H1 (cell line): ENCODE measurements at regions not wholly inside any gene's neighbourhood (a gene's known extent, or its start where the extent isn't known, plus 50 kb on each side); places are given as distances from the start of the nearest gene placed in this dataset.

ENCODE experiments used
- CTCF ChIA-PET: fragments of 300-600 bp; sonication (Branson Sonifier 250); formaldehyde crosslinking; loops from one replicate; lab custom pipeline; 2021; ENCODE audit not compliant: partially characterized antibody; lab: Charles Lee
- POLR2A ChIA-PET: fragments of 300-600 bp; sonication (Branson Sonifier 250); formaldehyde crosslinking; loops from one replicate; lab custom pipeline; 2021; ENCODE audit warnings: inconsistent platforms; ENCODE audit not compliant: partially characterized antibody; lab: Charles Lee
- DNase-seq, 2 experiments: peaks; one replicate each; pipeline versions ENCODE4 v3.0.0 to v3.0.0-alpha.2; 2010 to 2022; ENCODE audit warnings: low spot score in 2 of 2, low read depth in 1 of 2, mixed read lengths in 1 of 2
- FAIRE-seq: peaks from 2 replicates; lab custom pipeline; 2011; peaks lifted over from hg19 to GRCh38; lab: Jason Lieb, UNC
- H2AFZ ChIP-seq: 2 replicates; pipeline ENCODE4 v1.8.1; 2012; ENCODE audit warnings: low read length, inconsistent platforms
- H2AK5ac ChIP-seq: 2 replicates; pipeline ENCODE4 v1.6.1; 2013; ENCODE audit warnings: low read depth, low read length
- H2BK120ac ChIP-seq: replicated peaks from 2 replicates; pipeline ENCODE3; 2013; ENCODE audit warnings: low read depth, low read length, inconsistent platforms
- H2BK12ac ChIP-seq: 2 replicates; pipeline ENCODE4 v1.6.1; 2013; ENCODE audit warnings: low read depth, low read length
- H2BK15ac ChIP-seq: 2 replicates; pipeline ENCODE4 v1.6.1; 2013; ENCODE audit warnings: low read length
- H2BK20ac ChIP-seq: 2 replicates; pipeline ENCODE4 v1.6.1; 2013; ENCODE audit warnings: low read length
- H2BK5ac ChIP-seq: 2 replicates; pipeline ENCODE4 v1.6.1; 2013; ENCODE audit warnings: low read depth, low read length
- H3K14ac ChIP-seq: 2 replicates; pipeline ENCODE4 v1.6.1; 2013; ENCODE audit warnings: inconsistent platforms; ENCODE audit not compliant: insufficient read length
- H3K18ac ChIP-seq: 2 replicates; pipeline ENCODE4 v1.6.1; 2013; ENCODE audit warnings: low read length; ENCODE audit errors: extremely low read depth
- H3K23ac ChIP-seq: 2 replicates; pipeline ENCODE4 v1.6.1; 2013; ENCODE audit warnings: inconsistent platforms; ENCODE audit not compliant: insufficient read length
- H3K23me2 ChIP-seq: 2 replicates; pipeline ENCODE4 v1.6.1; 2013; ENCODE audit warnings: low read depth, low read length
- H3K27ac ChIP-seq: 2 replicates; pipeline ENCODE4 v1.6.1; 2011; ENCODE audit warnings: low read depth, low read length, inconsistent platforms
- H3K27me3 ChIP-seq, 4 experiments: replicated peaks in 1 of 4; 1 replicate in 1 of 4; 2 replicates in 3 of 4; pipeline versions ENCODE4 v1.6.1 to v1.8.1; 2011 to 2013; ENCODE audit warnings: low read length in 3 of 4, mild to moderate bottlenecking in 3 of 4, inconsistent platforms in 2 of 4, mixed read lengths in 2 of 4, moderate library complexity in 1 of 4; ENCODE audit not compliant: control insufficient read depth in 3 of 4, insufficient read depth in 3 of 4; ENCODE audit errors: extremely low read depth in 1 of 4
- H3K36me3 ChIP-seq, 4 experiments: 2 replicates each; pipeline versions ENCODE4 v1.6.1 to v1.8.1; 2011 to 2013; ENCODE audit warnings: mild to moderate bottlenecking in 4 of 4, low read length in 3 of 4, moderate library complexity in 2 of 4, control low read depth in 1 of 4, inconsistent platforms in 1 of 4; ENCODE audit not compliant: insufficient read depth in 4 of 4, control insufficient read depth in 2 of 4
- H3K4ac ChIP-seq: replicated peaks from 2 replicates; pipeline ENCODE3; 2013; ENCODE audit warnings: low read length, low read depth, mixed read lengths, inconsistent platforms; ENCODE audit not compliant: insufficient read length
- H3K4me1 ChIP-seq, 4 experiments: replicated peaks in 1 of 4; 1 replicate in 1 of 4; 2 replicates in 3 of 4; pipeline versions ENCODE4 v1.6.1 to v1.8.1; 2011 to 2013; ENCODE audit warnings: low read length in 3 of 4, inconsistent platforms in 2 of 4, mixed read lengths in 1 of 4; ENCODE audit not compliant: insufficient read depth in 4 of 4, control insufficient read depth in 3 of 4
- H3K4me2 ChIP-seq, 2 experiments: 2 replicates each; pipeline versions ENCODE4 v1.6.1 to v1.8.1; 2011 to 2013; ENCODE audit warnings: low read depth in 2 of 2, low read length in 2 of 2, control low read depth in 1 of 2, inconsistent platforms in 1 of 2, mild to moderate bottlenecking in 1 of 2; ENCODE audit not compliant: insufficient read depth in 1 of 2
- H3K4me3 ChIP-seq, 4 experiments: fragments of 200-600, 300-600 bp in 1 of 4; sonication (generic), shearing (Covaris generic), sonication (Bioruptor Twin) in 1 of 4; 2 replicates each; pipeline versions ENCODE4 v1.5.1 to v1.8.1; 2011 to 2016; ENCODE audit warnings: low read length in 4 of 4, low read depth in 3 of 4, control low read depth in 2 of 4, inconsistent platforms in 2 of 4, mild to moderate bottlenecking in 2 of 4, mixed read lengths in 1 of 4, moderate library complexity in 1 of 4; ENCODE audit not compliant: insufficient read depth in 2 of 4; ENCODE audit errors: extremely low read depth in 1 of 4
- H3K56ac ChIP-seq: replicated peaks from 2 replicates; pipeline ENCODE3; 2013; ENCODE audit warnings: low read depth, mild to moderate bottlenecking, mixed read lengths, low read length, inconsistent platforms; ENCODE audit not compliant: insufficient read length
- H3K79me1 ChIP-seq: 2 replicates; pipeline ENCODE4 v1.6.1; 2013; ENCODE audit warnings: low read depth, low read length, control low read depth
- H3K79me2 ChIP-seq, 2 experiments: 2 replicates each; pipeline versions ENCODE4 v1.6.1 to v1.8.1; 2012 to 2013; ENCODE audit warnings: low read length in 2 of 2, mild to moderate bottlenecking in 2 of 2, inconsistent platforms in 1 of 2; ENCODE audit not compliant: insufficient read depth in 2 of 2, control insufficient read depth in 1 of 2
- H3K9ac ChIP-seq, 4 experiments: replicated peaks in 1 of 4; 1 replicate in 1 of 4; 2 replicates in 3 of 4; pipeline versions ENCODE4 v1.6.1 to v1.8.1; 2011 to 2013; ENCODE audit warnings: low read depth in 3 of 4, low read length in 3 of 4, control low read depth in 2 of 4, mild to moderate bottlenecking in 2 of 4, moderate library complexity in 2 of 4, inconsistent platforms in 1 of 4; ENCODE audit errors: extremely low read depth in 1 of 4
- H3K9me3 ChIP-seq, 2 experiments: 2 replicates each; pipeline versions ENCODE4 v1.6.1 to v1.8.1; 2012 to 2013; ENCODE audit warnings: mild to moderate bottlenecking in 2 of 2, moderate library complexity in 2 of 2, control low read depth in 1 of 2, inconsistent platforms in 1 of 2, low read depth in 1 of 2, low read length in 1 of 2, mixed read lengths in 1 of 2; ENCODE audit not compliant: insufficient read depth in 2 of 2
- H4K20me1 ChIP-seq, 2 experiments: replicated peaks in 1 of 2; 2 replicates each; pipeline versions ENCODE3 to v1.8.1; 2011 to 2013; ENCODE audit warnings: inconsistent platforms in 2 of 2, low read length in 2 of 2, mild to moderate bottlenecking in 1 of 2; ENCODE audit not compliant: insufficient read depth in 2 of 2, control insufficient read depth in 1 of 2
- H4K5ac ChIP-seq: 2 replicates; pipeline ENCODE4 v1.6.1; 2013; ENCODE audit warnings: low read length, low read depth, mixed read lengths, inconsistent platforms; ENCODE audit not compliant: insufficient read length
- H4K8ac ChIP-seq: 2 replicates; pipeline ENCODE4 v1.8.0; 2013; ENCODE audit warnings: mild to moderate bottlenecking, moderate library complexity, low read length, inconsistent platforms; ENCODE audit not compliant: insufficient read depth; ENCODE audit errors: extremely low read depth
- H4K91ac ChIP-seq: replicated peaks from 2 replicates; pipeline ENCODE3; 2013; ENCODE audit warnings: low read length, mixed read lengths, inconsistent platforms; ENCODE audit not compliant: insufficient read length
- BACH1 ChIP-seq: IDR thresholded peaks from 2 replicates; pipeline ENCODE4 v1.6.1; 2012; ENCODE audit warnings: low read length, improper control_type of control experiment
- CTBP2 ChIP-seq: IDR thresholded peaks from 2 replicates; pipeline ENCODE4 v1.7.0; 2011; ENCODE audit warnings: borderline replicate concordance, mild to moderate bottlenecking, moderate library complexity, mixed read lengths, low read length; ENCODE audit not compliant: insufficient read depth, insufficient read length
- GTF2F1 ChIP-seq: IDR thresholded peaks from 2 replicates; pipeline ENCODE4 v1.6.1; 2012; ENCODE audit warnings: low read depth, low read length, improper control_type of control experiment, borderline replicate concordance
- HDAC6 ChIP-seq: IDR thresholded peaks from one replicate; pipeline ENCODE4 v1.7.1; 2012; ENCODE audit warnings: low read depth, mild to moderate bottlenecking, inconsistent platforms, low read length, moderate library complexity
- NANOG ChIP-seq: IDR thresholded peaks from 2 replicates; pipeline ENCODE4 v1.6.1; 2011; ENCODE audit warnings: low read length, low read depth, mild to moderate bottlenecking, inconsistent platforms; ENCODE audit not compliant: insufficient read depth, poor library complexity, severe bottlenecking
- NRF1 ChIP-seq: IDR thresholded peaks from 2 replicates; pipeline ENCODE4 v1.6.1; 2011; ENCODE audit warnings: mild to moderate bottlenecking, low read depth, low read length, improper control_type of control experiment
- PHF8 ChIP-seq: fragments of 200-600 bp; sonication (generic); conservative IDR thresholded peaks from 2 replicates; pipeline ENCODE4 v1.7.1; 2012; ENCODE audit warnings: low read depth, mild to moderate bottlenecking, inconsistent platforms, low read length, moderate library complexity
- POLR2A ChIP-seq, 2 experiments: IDR thresholded peaks; 1 replicate in 1 of 2; 2 replicates in 1 of 2; pipeline ENCODE4 v1.6.1; 2011; ENCODE audit warnings: low read depth in 2 of 2, low read length in 2 of 2, mild to moderate bottlenecking in 2 of 2; ENCODE audit errors: control extremely low read depth in 1 of 2
- SUZ12 ChIP-seq: fragments of 200-600 bp; sonication (generic); IDR thresholded peaks from 2 replicates; pipeline ENCODE4 v1.6.1; 2012; ENCODE audit warnings: mild to moderate bottlenecking, inconsistent platforms, low read length, moderate library complexity, mixed read lengths
- WGBS, 2 experiments: shearing (Covaris generic) in 1 of 2; methylation state at CpG; one replicate each; pipeline versions ENCODE4 v1.1.6 to v1.1.7; 2013 to 2015; ENCODE audit warnings: low lambda C conversion rate in 2 of 2, mixed read lengths in 2 of 2, inconsistent platforms in 1 of 2, low coverage in 1 of 2, missing lambda C conversion rate in 1 of 2; ENCODE audit not compliant: insufficient replicate concordance in 2 of 2, insufficient coverage in 1 of 2, insufficient read length in 1 of 2; ENCODE audit errors: extremely low coverage in 1 of 2, missing lambda C conversion rate in 1 of 2; 5-methylcytosine and 5-hydroxymethylcytosine counted together

DNA sequence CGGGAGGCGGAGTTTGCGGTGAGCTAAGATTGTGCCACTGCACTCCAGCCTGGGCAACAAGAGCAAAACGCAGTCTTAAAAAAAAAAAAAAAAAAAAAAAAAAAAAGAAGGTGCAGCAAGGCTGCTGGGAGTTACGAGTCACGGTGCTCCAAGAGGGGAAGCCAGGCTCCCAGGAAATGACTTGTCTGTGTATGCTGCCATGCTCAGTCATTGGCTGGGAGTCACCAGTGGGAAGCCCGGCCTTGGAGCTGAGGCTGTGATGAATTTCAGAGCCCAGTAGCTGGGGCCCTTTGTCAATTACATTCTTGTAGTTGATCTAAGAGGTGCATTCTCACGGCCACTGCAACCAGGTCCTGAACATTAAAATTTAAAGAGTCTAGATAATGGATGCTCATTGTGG, 1105.1 kb upstream of the TENM3 start:
- no peak overlapping the region for H4K91ac ChIP-seq
- H2BK20ac ChIP-seq = no peak overlapping the region
- no peak overlapping the region for H2BK5ac ChIP-seq
- no peaks in the 10 kb centered on the region for H3K27me3 ChIP-seq
- no peak overlapping the region for H4K5ac ChIP-seq
- H2AFZ ChIP-seq = no peak overlapping the region
- no peaks in the 10 kb centered on the region for H3K23me2 ChIP-seq
- FAIRE-seq (no peak), DNase-seq (no peak)
- no peak overlapping the region for H3K27ac ChIP-seq
- no peaks in the 10 kb centered on the region for H3K9me3 ChIP-seq
- no peaks in the 10 kb centered on the region for H4K20me1 ChIP-seq
- H3K9ac ChIP-seq = no peak overlapping the region
- no peak overlapping the region for H4K8ac ChIP-seq
- no peak overlapping the region for H3K14ac ChIP-seq
- no peaks in the 10 kb centered on the region for H3K79me1 ChIP-seq
- no peaks in the 10 kb centered on the region for H3K36me3 ChIP-seq
- no peak overlapping the region for H2BK15ac ChIP-seq
- no peak overlapping the region for H3K18ac ChIP-seq
- H3K4me3 ChIP-seq = no peak overlapping the region
- H2BK12ac ChIP-seq = no peak overlapping the region
- no peaks in the 10 kb centered on the region for H3K4me1 ChIP-seq
- ChIA-PET CTCF (interaction anchor here (1.5 kb wide), 1 partner anchor 474 kb away, joined by 4 read pairs; no protein-coding TSS in a partner anchor), POLR2A (no interaction called here)
- no peaks in the 10 kb centered on the region for H3K79me2 ChIP-seq
- H2BK120ac ChIP-seq = no peak overlapping the region
- no peak overlapping the region for H3K23ac ChIP-seq
- H2AK5ac ChIP-seq = no peak overlapping the region
- 99% methylated on average over 6 of the region's 8 CpGs; no CpG with 5 or more reads in 1 of the 2 experiments for WGBS, 2 experiments
- no peak overlapping the region for H3K4ac ChIP-seq
- no peak overlapping the region for H3K4me2 ChIP-seq
- H3K56ac ChIP-seq = no peak overlapping the region
- TF ChIP-seq NRF1 (no peak), GTF2F1 (no peak), CTBP2 (no peak), SUZ12 (no peak), NANOG (no peak), PHF8 (no peak), BACH1 (no peak), HDAC6 (no peak), POLR2A (IDR thresholded peaks at IDR 0.05; ENCODE audit: control extremely low read depth in 1 of 2, low read depth in 2 of 2, low read length in 2 of 2) (no peak)
